ENCODE measurements at regions not wholly inside any gene's neighbourhood (a gene's known extent, or its start where the extent isn't known, plus 50 kb on each side); places are given as distances from the start of the nearest gene placed in this dataset.

DNA sequence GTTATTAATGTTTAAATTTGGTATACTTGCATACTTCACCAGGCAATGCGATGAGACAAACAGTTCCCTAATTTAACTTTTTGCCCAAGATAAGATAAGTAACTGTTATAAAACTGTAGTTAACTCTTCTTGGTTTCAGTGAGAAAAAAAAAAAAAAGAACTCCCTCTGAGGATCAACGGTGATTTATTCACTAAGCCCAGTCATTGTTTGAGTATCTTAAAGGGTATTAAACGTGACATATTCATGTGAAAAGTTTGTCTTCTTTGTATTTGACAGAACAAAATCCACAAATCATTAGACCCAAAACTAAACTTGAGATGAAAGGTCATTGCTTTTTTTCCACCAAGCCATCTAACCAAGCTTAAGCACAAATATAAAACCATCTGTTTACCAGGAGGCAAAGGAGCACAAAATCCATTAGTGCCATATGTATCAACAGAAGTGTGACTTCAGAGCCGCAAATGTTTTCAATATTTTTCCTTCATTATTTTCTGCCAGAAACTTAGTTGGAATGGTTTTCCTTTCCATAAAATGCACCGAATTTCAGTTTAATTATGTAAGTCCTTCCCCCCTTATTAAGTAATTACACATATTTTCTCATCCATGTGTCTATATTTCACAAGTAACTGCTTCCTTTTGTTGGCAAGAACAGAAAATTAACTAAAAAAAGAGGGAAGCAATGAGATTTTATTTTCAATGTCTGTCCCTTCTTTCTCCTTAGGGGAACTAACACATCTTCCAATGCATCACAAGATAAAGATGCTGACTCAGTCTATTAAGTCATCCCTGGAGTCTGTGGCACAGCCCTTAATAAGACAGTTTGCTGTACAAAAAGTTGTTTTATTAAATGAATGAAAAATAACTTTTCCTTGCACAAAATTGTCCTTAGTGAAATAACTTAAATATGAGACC is 92.2 kb upstream of the RAP2B start:
- TF ChIP-seq, protein P1, sequence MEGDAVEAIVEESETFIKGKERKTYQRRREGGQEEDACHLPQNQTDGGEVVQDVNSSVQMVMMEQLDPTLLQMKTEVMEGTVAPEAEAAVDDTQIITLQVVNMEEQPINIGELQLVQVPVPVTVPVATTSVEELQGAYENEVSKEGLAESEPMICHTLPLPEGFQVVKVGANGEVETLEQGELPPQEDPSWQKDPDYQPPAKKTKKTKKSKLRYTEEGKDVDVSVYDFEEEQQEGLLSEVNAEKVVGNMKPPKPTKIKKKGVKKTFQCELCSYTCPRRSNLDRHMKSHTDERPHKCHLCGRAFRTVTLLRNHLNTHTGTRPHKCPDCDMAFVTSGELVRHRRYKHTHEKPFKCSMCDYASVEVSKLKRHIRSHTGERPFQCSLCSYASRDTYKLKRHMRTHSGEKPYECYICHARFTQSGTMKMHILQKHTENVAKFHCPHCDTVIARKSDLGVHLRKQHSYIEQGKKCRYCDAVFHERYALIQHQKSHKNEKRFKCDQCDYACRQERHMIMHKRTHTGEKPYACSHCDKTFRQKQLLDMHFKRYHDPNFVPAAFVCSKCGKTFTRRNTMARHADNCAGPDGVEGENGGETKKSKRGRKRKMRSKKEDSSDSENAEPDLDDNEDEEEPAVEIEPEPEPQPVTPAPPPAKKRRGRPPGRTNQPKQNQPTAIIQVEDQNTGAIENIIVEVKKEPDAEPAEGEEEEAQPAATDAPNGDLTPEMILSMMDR (IDR thresholded peaks at IDR 0.05): no peak
- TF ChIP-seq ZFX (IDR thresholded peaks at IDR 0.05; ENCODE audit: borderline replicate concordance): no peak

DNA sequence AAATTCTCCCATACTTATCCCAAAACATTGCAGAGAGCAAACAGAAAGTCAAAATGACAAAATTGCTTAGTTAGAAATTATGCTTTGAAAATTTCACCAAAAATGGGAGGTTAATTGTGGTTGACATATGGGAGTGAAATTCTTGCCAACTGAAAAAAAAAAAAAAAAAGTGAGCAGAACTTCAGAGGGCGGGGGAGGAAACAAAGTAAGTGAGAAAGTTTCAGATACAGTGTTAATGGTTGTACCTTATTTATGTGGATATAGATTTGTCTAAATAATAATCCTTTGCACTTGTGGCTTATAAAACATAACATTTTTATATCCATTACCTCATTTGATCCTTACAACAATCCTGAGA is 91.5 kb upstream of the RAP2B start:
- H3K27ac ChIP-seq: no peak overlapping the region
- TF ChIP-seq ZFX (IDR thresholded peaks at IDR 0.05; ENCODE audit: borderline replicate concordance): no peak
- TF ChIP-seq, protein P1 (IDR thresholded peaks at IDR 0.05): no peak

More for the DNA sequence above, 92.2 kb upstream of the RAP2B start:
- H3K27ac ChIP-seq: no peak overlapping the region

DNA sequence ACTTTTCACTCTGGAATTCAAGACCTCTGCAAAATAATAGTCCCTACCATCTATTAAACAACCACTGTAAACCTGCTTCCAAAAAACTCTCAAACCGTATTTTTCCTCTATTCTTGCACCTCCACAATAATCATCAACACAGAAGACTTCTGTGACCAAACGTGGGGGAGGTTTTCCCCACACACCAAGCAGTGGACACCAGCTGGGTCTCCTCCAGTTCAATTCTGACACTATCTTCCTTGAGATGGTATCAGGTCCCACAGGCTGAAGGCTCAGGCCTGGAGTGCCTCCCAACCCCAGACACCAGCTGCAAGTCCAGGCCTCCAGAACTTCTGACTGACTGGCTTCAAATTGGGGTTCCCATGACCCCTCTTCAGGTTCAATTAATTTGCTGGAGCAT is 89.6 kb upstream of the RAP2B start:
- no peak overlapping the region for H3K27ac ChIP-seq
- TF ChIP-seq, protein P1 (IDR thresholded peaks at IDR 0.05): no peak
- TF ChIP-seq ZFX (IDR thresholded peaks at IDR 0.05; ENCODE audit: borderline replicate concordance): no peak

DNA sequence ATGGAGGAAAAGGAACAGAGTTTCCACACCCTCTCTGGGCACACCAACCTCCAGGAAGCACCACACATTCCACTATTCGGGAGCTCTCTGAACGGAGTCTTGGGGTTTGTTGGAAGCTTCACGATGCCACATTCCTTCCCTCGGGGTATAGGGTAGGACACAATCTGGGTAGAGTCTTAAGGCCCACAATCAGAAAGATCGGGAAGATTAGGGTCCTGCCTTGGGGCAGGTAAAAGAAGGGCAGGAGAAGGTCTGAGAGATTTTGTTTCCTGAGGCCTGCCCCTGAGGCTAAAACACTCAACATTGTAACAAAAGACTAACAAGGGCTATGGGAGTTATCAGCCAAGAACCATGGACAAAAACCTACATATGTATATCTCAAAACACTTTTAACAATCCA is 89.2 kb upstream of the RAP2B start:
- H3K27ac ChIP-seq: no peak overlapping the region
- TF ChIP-seq ZFX (IDR thresholded peaks at IDR 0.05; ENCODE audit: borderline replicate concordance): no peak
- TF ChIP-seq, protein P1 (IDR thresholded peaks at IDR 0.05): no peak

DNA sequence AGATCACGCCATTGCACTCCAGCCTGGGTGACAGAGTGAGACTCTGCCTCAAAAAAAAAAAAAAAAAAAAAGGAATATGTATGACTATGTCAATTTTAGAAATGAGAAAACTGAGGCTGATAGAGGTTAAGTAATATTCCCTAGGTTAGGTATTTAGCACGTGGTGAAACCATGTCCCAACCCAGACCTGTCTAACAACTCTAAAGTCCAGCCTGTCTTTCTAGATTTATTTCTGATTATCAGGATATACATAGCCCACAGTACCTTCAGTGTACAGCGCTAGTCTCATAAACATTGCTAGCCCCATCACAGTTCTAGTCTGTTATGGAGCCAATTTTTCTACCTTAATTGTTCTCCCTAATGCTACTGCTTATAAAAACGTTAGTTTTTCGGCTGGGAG is 88.4 kb upstream of the RAP2B start:
- no peak for TF ChIP-seq ZFX (IDR thresholded peaks at IDR 0.05; ENCODE audit: borderline replicate concordance)
- TF ChIP-seq, protein P1 (IDR thresholded peaks at IDR 0.05): no peak
- H3K27ac ChIP-seq: no peak overlapping the region

DNA sequence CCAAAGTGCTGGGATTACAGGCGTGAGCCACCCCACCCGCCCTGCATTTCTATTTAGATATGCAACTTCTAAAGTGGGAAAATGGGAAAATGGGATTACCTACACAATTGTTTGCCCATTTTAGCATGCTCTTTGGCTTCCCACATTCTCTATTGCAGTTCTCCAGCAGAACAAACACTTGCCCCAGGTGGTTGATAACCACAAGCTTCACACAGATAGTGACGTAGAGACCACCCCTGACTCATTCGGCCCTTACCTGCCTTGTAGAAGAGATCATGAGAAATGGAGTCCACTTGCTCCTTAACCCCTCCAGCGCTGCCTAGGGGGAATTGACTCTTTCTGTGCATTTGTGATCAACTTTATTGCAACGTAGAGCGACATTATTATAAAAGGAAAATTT is 83.2 kb upstream of the RAP2B start:
- no peak overlapping the region for H3K27ac ChIP-seq
- TF ChIP-seq, protein P1 (IDR thresholded peaks at IDR 0.05): no peak
- TF ChIP-seq ZFX (IDR thresholded peaks at IDR 0.05; ENCODE audit: borderline replicate concordance): no peak

DNA sequence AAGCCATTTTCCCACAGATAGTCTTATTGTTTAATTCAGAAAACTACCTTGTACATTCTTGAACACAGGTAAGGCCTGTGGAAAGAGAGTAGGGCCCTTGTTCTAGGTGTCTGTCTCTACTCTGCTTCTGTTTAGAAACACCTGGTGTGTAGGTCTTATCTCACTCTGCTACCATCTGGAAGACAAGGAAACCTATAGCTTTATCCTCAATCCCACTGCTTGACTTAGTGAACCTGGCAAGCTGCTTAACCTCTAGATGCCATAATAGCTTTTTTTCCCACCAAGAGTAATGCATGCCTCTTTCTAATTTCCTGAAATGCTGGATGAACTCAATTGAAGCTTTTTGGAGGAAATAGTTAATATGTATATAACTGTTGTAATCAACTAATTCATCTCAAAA is 82.6 kb upstream of the RAP2B start:
- H3K27ac ChIP-seq: no peak overlapping the region
- TF ChIP-seq, protein P1 (IDR thresholded peaks at IDR 0.05): no peak
- no peak for TF ChIP-seq ZFX (IDR thresholded peaks at IDR 0.05; ENCODE audit: borderline replicate concordance)

Data from 22Rv1 (cell line).